HepG2 (cell line): ENCODE measurements at regions not wholly inside any gene's neighbourhood (a gene's known extent, or its start where the extent isn't known, plus 50 kb on each side); places are given as distances from the start of the nearest gene placed in this dataset.

ENCODE experiments used
- AGO1 ChIP-seq: fragments of 200-400 bp; formaldehyde crosslinking; IDR thresholded peaks from 2 replicates; pipeline ENCODE4 v1.6.1; 2017; ENCODE audit warnings: mild to moderate bottlenecking, low read depth, low read length, moderate library complexity; ENCODE audit not compliant: poor library complexity, severe bottlenecking
- ATF7-NPFF ChIP-seq: sonication (generic); formaldehyde crosslinking; IDR thresholded peaks from 2 replicates; pipeline ENCODE4 v1.8.1; 2023; ENCODE audit warnings: mild to moderate bottlenecking, low read depth, missing genetic modification reagents, moderate library complexity
- BHLHE40 ChIP-seq: IDR thresholded peaks from 2 replicates; pipeline ENCODE4 v1.6.1; 2011; ENCODE audit warnings: low read length, improper control_type of control experiment
- BRCA1 ChIP-seq: sonication (generic); formaldehyde crosslinking; IDR thresholded peaks from 2 replicates; pipeline ENCODE4 v1.4.0; 2020; ENCODE audit warnings: missing genetic modification reagents
- GPBP1L1 ChIP-seq: sonication (generic); formaldehyde crosslinking; IDR thresholded peaks from 2 replicates; pipeline ENCODE4 v1.5.0; 2020; ENCODE audit warnings: mild to moderate bottlenecking, missing genetic modification reagents
- GRHL1 ChIP-seq: sonication (generic); formaldehyde crosslinking; conservative IDR thresholded peaks from 2 replicates; pipeline ENCODE4 v1.8.0; 2022; ENCODE audit warnings: missing genetic modification reagents
- KLF15 ChIP-seq: sonication (generic); formaldehyde crosslinking; IDR thresholded peaks from 2 replicates; pipeline ENCODE4 v1.8.1; 2023; ENCODE audit warnings: borderline replicate concordance, mild to moderate bottlenecking, inconsistent platforms, missing genetic modification reagents, mixed read lengths
- KMT2A ChIP-seq: sonication (generic); formaldehyde crosslinking; IDR thresholded peaks from 2 replicates; pipeline ENCODE4 v1.4.0; 2020; ENCODE audit warnings: missing genetic modification reagents
- MLXIP ChIP-seq: sonication (generic); formaldehyde crosslinking; IDR thresholded peaks from 2 replicates; pipeline ENCODE4 v1.9.0; 2021; ENCODE audit warnings: missing genetic modification reagents, borderline replicate concordance
- PHF21A ChIP-seq: sonication (generic); formaldehyde crosslinking; IDR thresholded peaks from 2 replicates; pipeline ENCODE4 v1.5.0; 2020; ENCODE audit warnings: mild to moderate bottlenecking, missing genetic modification reagents
- PREB ChIP-seq: sonication (generic); formaldehyde crosslinking; IDR thresholded peaks from 2 replicates; pipeline ENCODE4 v1.4.0; 2020; ENCODE audit warnings: missing genetic modification reagents
- SAP130 ChIP-seq: IDR thresholded peaks from 2 replicates; pipeline ENCODE4 v1.6.1; 2016; ENCODE audit warnings: low read depth
- SRSF1 ChIP-seq: fragments of 200-400 bp; formaldehyde crosslinking; optimal IDR thresholded peaks from 2 replicates; pipeline ENCODE3; 2017; ENCODE audit warnings: mild to moderate bottlenecking, low read depth, low read length, moderate library complexity
- SRSF4 ChIP-seq: fragments of 200-400 bp; formaldehyde crosslinking; IDR thresholded peaks from one replicate; pipeline ENCODE4 v1.6.1; 2018; ENCODE audit warnings: mild to moderate bottlenecking, low read depth, low read length, moderate library complexity; ENCODE audit not compliant: poor library complexity, severe bottlenecking
- TCF7L2 ChIP-seq: IDR thresholded peaks from 2 replicates; pipeline ENCODE4 v1.6.1; 2011; ENCODE audit warnings: mild to moderate bottlenecking, low read depth, low read length, moderate library complexity
- ZNF570 ChIP-seq: sonication (generic); formaldehyde crosslinking; IDR thresholded peaks from 2 replicates; pipeline ENCODE4 v1.4.0; 2020; ENCODE audit warnings: mild to moderate bottlenecking, missing genetic modification reagents, borderline replicate concordance
- ZNF687 ChIP-seq: sonication (generic); formaldehyde crosslinking; IDR thresholded peaks from 2 replicates; pipeline ENCODE4 v1.5.1; 2020; ENCODE audit warnings: mild to moderate bottlenecking, missing genetic modification reagents, moderate library complexity
- ZSCAN30 ChIP-seq: sonication (generic); formaldehyde crosslinking; IDR thresholded peaks from 2 replicates; pipeline ENCODE4 v1.5.0; 2020; ENCODE audit warnings: mild to moderate bottlenecking, missing genetic modification reagents

GRCh38 chr20:53763707-53764414 lies 170.2 kb upstream of the ZNF217 start (continued):
- TF ChIP-seq ZNF687 (CRISPR knock-in tag), result no peak; the same call in 1 of the 2 replicates
- TF ChIP-seq ZNF570 (CRISPR knock-in tag), result 0 out of 2 replicates have a peak, but pooled peaks have one; percentile 15
- peak; percentile 96 for TF ChIP-seq BHLHE40
- TF ChIP-seq ATF7-NPFF, result no peak
- no peak for TF ChIP-seq KLF15 (CRISPR knock-in tag)
- no peak for TF ChIP-seq AGO1
- TF ChIP-seq TCF7L2, result no peak
- TF ChIP-seq PREB, result no peak
- peak; percentile 58; the same call in 1 of the 2 replicates for TF ChIP-seq KMT2A (CRISPR knock-in tag)
- no peak for TF ChIP-seq ZSCAN30 (CRISPR knock-in tag)
- TF ChIP-seq MLXIP (CRISPR knock-in tag), result no peak
- 0 out of 2 replicates have a peak, but pooled peaks have one; percentile 44 for TF ChIP-seq BRCA1 (CRISPR knock-in tag)
- TF ChIP-seq SAP130, result peak; percentile 98
- TF ChIP-seq GRHL1 (CRISPR knock-in tag), result no peak
- peak; percentile 90; the same call in 1 of the 2 replicates for TF ChIP-seq PHF21A
- TF ChIP-seq SRSF1, result no peak
- TF ChIP-seq SRSF4, result no peak
- TF ChIP-seq GPBP1L1 (CRISPR knock-in tag), result no peak
